A673 (cell line): ENCODE measurements at regions not wholly inside any gene's neighbourhood (a gene's known extent, or its start where the extent isn't known, plus 50 kb on each side); places are given as distances from the start of the nearest gene placed in this dataset.

Experiments
- BruUV-seq: library from RNA; stranded (reverse); fragments of 400-500 nt; replicated peaks from 2 replicates; lab custom pipeline; 2021; lab: Mats Ljungman, UMichigan
- CTCF ChIA-PET: fragments of 300-600 bp; sonication (Branson Sonifier 250); formaldehyde crosslinking; loops from one replicate; lab custom pipeline; 2022; ENCODE audit warnings: antibody characterized with exemption; lab: Charles Lee
- POLR2A ChIA-PET: fragments of 300-600 bp; sonication (Branson Sonifier 250); formaldehyde crosslinking; loops from one replicate; lab custom pipeline; 2022; ENCODE audit warnings: antibody characterized with exemption; ENCODE audit not compliant: low non-redundant PET; lab: Charles Lee
- DNase-seq: peaks from one replicate; pipeline ENCODE4 v3.0.0-alpha.2; 2015; ENCODE audit warnings: low spot score
- H3K27ac ChIP-seq: fragments of 200-600 bp; sonication (generic); 2 replicates; pipeline ENCODE4 v1.5.1; 2016; ENCODE audit warnings: mixed run types, low read depth, mild to moderate bottlenecking, mixed read lengths, antibody characterized with exemption, low read length; ENCODE audit not compliant: poor library complexity, severe bottlenecking
- H3K27me3 ChIP-seq: fragments of 200-600 bp; sonication (generic); replicated peaks from 2 replicates; pipeline ENCODE4 v1.6.1; 2017; ENCODE audit warnings: mixed run types, low read depth, mild to moderate bottlenecking, mixed read lengths, antibody characterized with exemption, low read length; ENCODE audit not compliant: insufficient read depth, poor library complexity
- H3K36me3 ChIP-seq: fragments of 200-600 bp; sonication (generic); 2 replicates; pipeline ENCODE4 v1.6.1; 2016; ENCODE audit warnings: mixed run types, mild to moderate bottlenecking, mixed read lengths, antibody characterized with exemption, low read length; ENCODE audit not compliant: insufficient read depth, poor library complexity, severe bottlenecking
- H3K4me1 ChIP-seq: fragments of 200-600 bp; sonication (generic); 2 replicates; pipeline ENCODE4 v1.6.1; 2017; ENCODE audit warnings: mixed run types, mild to moderate bottlenecking, mixed read lengths, antibody characterized with exemption, low read length; ENCODE audit not compliant: insufficient read depth, poor library complexity, severe bottlenecking
- H3K4me3 ChIP-seq: fragments of 200-600 bp; sonication (generic); 2 replicates; pipeline ENCODE4 v1.5.1; 2016; ENCODE audit warnings: low read depth, mixed run types, mild to moderate bottlenecking, mixed read lengths, low read length; ENCODE audit not compliant: poor library complexity, severe bottlenecking
- H3K9me3 ChIP-seq: fragments of 200-600 bp; sonication (generic); 2 replicates; pipeline ENCODE4 v1.6.1; 2016; ENCODE audit warnings: mixed run types, low read depth, mild to moderate bottlenecking, mixed read lengths, antibody characterized with exemption, low read length; ENCODE audit not compliant: poor library complexity, severe bottlenecking
- EZH2 ChIP-seq: fragments of 200-600 bp; sonication (generic); IDR thresholded peaks from 2 replicates; pipeline ENCODE4 v1.6.1; 2017; ENCODE audit warnings: borderline replicate concordance, low read depth, mild to moderate bottlenecking, mixed read lengths, antibody characterized with exemption, low read length; ENCODE audit not compliant: poor library complexity, severe bottlenecking
- intact Hi-C: fragments of 100-400 bp; cut with micrococcal nuclease; formaldehyde crosslinking; loops from one replicate; pipeline ENCODE4 v1.10.0; 2022; ENCODE audit not compliant: unreplicated experiment
- TF ChIP-seq, protein P1 (sequence below): fragments of 300-800, 200-600 bp; sonication (generic); conservative IDR thresholded peaks from 2 replicates; pipeline ENCODE4 v1.5.1; 2017; ENCODE audit warnings: low read depth, mild to moderate bottlenecking, antibody characterized with exemption, low read length, moderate library complexity, mixed read lengths

DNA sequence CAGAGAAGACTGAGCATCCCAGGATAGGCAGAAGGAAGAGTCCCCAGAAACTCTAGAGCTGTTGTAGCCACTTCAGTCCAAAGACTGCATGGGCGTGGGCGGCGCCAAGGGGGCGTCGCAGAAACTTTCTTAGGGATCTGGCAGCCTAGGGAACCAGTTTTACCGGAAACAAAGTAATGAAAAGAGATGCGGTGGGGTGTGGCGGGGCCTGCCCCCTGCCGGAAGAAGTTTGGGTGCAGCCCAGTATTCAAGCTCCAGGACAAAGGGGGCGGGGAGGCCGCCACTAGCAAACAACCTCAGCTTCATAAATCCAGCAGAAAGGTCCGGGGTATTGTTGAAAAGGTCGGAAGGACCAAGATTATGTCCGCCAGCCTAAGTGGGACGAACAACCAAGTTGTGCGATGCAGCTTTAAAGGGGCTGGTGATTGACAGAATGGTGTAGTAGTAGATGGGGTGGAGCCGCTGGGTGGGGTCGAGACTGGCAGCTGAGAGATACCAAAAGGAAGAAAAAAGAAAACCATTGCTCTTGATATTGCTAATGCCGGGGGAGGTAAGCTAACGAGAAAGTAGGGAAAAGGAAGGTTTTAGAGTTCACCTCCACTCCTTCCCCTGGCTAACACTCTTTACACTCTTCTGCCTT is 190.5 kb downstream of the RRAGB start:
- Histone ChIP-seq H3K36me3 (no peaks in the 10 kb centered on the region), H3K4me1 (no peaks in the 10 kb centered on the region), H3K27ac (no peak overlapping the region), H3K9me3 (no peaks in the 10 kb centered on the region), H3K4me3 (peak overlapping the region; percentile 41), H3K27me3 (no peaks in the 10 kb centered on the region)
- peak; percentile 38 for DNase-seq
- CTCF ChIA-PET: no interaction called here
- TF ChIP-seq, protein P1, sequence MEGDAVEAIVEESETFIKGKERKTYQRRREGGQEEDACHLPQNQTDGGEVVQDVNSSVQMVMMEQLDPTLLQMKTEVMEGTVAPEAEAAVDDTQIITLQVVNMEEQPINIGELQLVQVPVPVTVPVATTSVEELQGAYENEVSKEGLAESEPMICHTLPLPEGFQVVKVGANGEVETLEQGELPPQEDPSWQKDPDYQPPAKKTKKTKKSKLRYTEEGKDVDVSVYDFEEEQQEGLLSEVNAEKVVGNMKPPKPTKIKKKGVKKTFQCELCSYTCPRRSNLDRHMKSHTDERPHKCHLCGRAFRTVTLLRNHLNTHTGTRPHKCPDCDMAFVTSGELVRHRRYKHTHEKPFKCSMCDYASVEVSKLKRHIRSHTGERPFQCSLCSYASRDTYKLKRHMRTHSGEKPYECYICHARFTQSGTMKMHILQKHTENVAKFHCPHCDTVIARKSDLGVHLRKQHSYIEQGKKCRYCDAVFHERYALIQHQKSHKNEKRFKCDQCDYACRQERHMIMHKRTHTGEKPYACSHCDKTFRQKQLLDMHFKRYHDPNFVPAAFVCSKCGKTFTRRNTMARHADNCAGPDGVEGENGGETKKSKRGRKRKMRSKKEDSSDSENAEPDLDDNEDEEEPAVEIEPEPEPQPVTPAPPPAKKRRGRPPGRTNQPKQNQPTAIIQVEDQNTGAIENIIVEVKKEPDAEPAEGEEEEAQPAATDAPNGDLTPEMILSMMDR: peak; percentile 41; the same call in 1 of the 2 replicates
- TF ChIP-seq EZH2: no peak
- POLR2A ChIA-PET: no interaction called here
- intact Hi-C loops: no loop called here
- BruUV-seq: no TSS peak

DNA sequence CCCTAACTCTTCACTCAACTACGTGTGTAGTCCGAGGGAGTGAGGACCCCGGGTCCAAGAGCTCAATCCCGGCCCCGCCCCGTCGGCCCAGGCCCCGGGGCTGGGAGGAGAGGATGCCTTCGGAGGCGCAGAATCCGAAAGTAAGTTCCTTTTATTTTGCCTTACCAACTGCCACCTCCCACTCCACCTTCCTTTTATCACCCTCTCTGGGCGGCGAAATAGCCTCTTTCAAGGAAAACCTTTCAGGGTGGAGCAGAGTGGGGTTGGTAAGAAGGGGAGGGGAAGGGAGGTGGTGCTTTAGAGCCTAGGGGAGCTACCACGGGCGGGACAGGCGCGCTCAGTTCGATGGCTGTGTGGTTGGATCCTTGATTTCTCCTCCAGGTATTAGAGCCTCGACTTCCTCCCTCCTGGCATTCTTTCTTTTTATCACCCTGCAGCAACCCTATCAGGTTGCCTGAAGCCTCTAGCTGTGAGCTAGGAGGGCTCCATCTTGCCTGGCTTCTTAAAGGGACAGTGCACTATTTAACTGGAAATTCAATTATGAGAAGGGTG is 191.2 kb downstream of the RRAGB start:
- Histone ChIP-seq H3K9me3 (no peaks in the 10 kb centered on the region), H3K36me3 (no peaks in the 10 kb centered on the region), H3K27ac (no peak overlapping the region), H3K4me3 (peak overlapping the region; percentile 41), H3K27me3 (no peaks in the 10 kb centered on the region), H3K4me1 (no peaks in the 10 kb centered on the region)
- ChIA-PET POLR2A (no interaction called here), CTCF (no interaction called here)
- DNase-seq: no peak
- TF ChIP-seq EZH2: no peak
- TF ChIP-seq, protein P1: no peak
- intact Hi-C loops: no loop called here
- BruUV-seq: no TSS peak

DNA sequence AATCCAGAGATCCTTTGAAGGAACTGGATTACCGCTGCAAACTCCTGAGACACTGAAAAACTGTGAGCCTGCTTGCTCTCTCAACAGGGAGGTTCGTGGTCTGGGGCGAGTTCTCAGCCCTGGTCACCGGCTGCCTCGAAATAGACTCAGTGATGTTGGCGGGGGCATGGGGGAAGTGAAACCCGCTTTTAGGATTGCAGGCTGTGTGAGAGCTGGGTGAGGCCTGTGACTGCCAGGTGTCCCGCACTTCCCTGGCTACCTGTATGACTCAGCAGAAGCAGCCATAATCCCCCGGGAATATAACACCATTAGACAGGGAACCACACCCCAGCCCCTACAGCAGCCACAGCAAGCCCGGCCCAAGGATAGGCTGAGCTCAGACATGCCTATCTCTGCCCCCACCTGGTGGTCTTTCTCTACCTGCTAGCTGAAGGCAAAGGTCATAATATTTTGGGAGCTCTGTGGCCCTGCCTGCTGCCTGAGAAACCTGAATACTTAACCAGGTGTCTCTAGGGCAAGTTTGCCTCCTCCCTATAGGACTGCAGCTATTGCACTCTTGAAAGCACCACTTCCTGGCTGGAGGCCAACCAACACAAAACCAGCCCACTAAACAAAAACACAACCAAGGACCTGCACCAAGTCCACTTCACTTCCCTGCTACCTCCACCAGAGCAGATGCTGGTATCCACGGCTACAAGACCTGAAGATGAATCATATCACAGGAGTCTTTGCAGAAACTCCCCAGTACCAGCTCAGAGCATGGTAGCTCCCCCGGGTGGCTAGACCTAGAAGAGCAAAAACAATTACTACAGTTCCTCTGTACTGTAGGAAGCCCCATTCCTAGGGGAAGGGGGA is 202.0 kb downstream of the RRAGB start:
- no peaks in the 10 kb centered on the region for H3K27me3 ChIP-seq
- H3K36me3 ChIP-seq: no peaks in the 10 kb centered on the region
- no peak overlapping the region for H3K4me3 ChIP-seq
- no peak for DNase-seq
- no peak overlapping the region for H3K27ac ChIP-seq
- H3K4me1 ChIP-seq: no peaks in the 10 kb centered on the region
- H3K9me3 ChIP-seq: peaks cover 4% of the 10 kb centered on the region
- TF ChIP-seq EZH2: no peak
- TF ChIP-seq, protein P1: no peak
- ChIA-PET POLR2A (no interaction called here), CTCF (no interaction called here)
- intact Hi-C loops: no loop called here
- BruUV-seq: no TSS peak
